GM12878 (cell line): ENCODE measurements at regions not wholly inside any gene's neighbourhood (a gene's known extent, or its start where the extent isn't known, plus 50 kb on each side); places are given as distances from the start of the nearest gene placed in this dataset.

Experiments used
- BRCA1 ChIP-seq: IDR thresholded peaks from 2 replicates; pipeline ENCODE4 v1.6.1; 2011; ENCODE audit warnings: low read depth, low read length, improper control_type of control experiment
- CEBPZ ChIP-seq: fragments of 150-350 bp; IDR thresholded peaks from 2 replicates; pipeline ENCODE4 v1.6.1; 2016; ENCODE audit warnings: low read depth, low read length
- CREB1 ChIP-seq: IDR thresholded peaks from 2 replicates; pipeline ENCODE4 v1.6.1; 2012; ENCODE audit warnings: low read depth, mild to moderate bottlenecking, inconsistent platforms
- EP300 ChIP-seq, 2 experiments: fragments of 150-350 bp in 1 of 2; IDR thresholded peaks; 2 replicates each; pipeline ENCODE4 v1.6.1; 2011 to 2012; ENCODE audit warnings: low read depth in 2 of 2, low read length in 2 of 2, borderline replicate concordance in 1 of 2, improper control_type of control experiment in 1 of 2, inconsistent platforms in 1 of 2; ENCODE audit not compliant: control insufficient read depth in 1 of 2
- HDGF ChIP-seq: fragments of 450-650 bp; IDR thresholded peaks from 2 replicates; pipeline ENCODE4 v1.6.1; 2016; ENCODE audit warnings: antibody characterized with exemption
- MXI1 ChIP-seq: fragments of 150-350 bp; IDR thresholded peaks from 2 replicates; pipeline ENCODE4 v1.6.1; 2011; ENCODE audit warnings: low read depth, mild to moderate bottlenecking, inconsistent platforms, low read length, improper control_type of control experiment
- MYB ChIP-seq: fragments of 150-350 bp; IDR thresholded peaks from 2 replicates; pipeline ENCODE4 v1.6.1; 2014; ENCODE audit warnings: mild to moderate bottlenecking, low read depth, low read length, borderline replicate concordance
- RAD21 ChIP-seq: IDR thresholded peaks from 2 replicates; pipeline ENCODE4 v1.6.1; 2011; ENCODE audit warnings: mild to moderate bottlenecking, low read depth, low read length, moderate library complexity; ENCODE audit not compliant: insufficient read depth
- RCOR1 ChIP-seq: conservative IDR thresholded peaks from 2 replicates; pipeline ENCODE4 v1.6.1; 2012; ENCODE audit warnings: low read depth, low read length, improper control_type of control experiment
- ZBED1 ChIP-seq: IDR thresholded peaks from 2 replicates; pipeline ENCODE4 v1.6.1; 2016; ENCODE audit warnings: borderline replicate concordance
- ZNF274 ChIP-seq: IDR thresholded peaks from one replicate; pipeline ENCODE4 v1.8.0; 2011; ENCODE audit not compliant: insufficient read length, insufficient read depth

DNA sequence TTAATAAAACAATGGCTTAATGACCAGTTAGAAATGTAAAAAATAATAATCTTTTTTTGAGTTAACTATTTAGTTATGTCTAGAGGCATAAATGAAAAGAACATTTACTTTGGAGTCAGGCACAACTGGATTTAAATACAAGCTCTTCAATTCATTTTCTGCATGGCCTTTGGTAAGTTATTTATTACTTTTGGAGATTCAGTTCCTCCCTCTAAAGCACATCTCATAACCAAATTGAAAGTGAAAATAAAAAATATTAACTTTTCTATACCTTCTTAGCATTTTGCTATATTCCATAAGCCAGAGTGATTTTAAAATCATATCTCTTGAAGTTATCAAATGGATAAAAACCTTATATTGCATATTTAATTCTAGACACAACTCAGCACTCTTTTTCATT lies 434.9 kb upstream of the SMARCA2 start:
- TF ChIP-seq ZBED1 (no peak), CEBPZ (no peak), HDGF (no peak), EP300 (IDR thresholded peaks at IDR 0.05; ENCODE audit: borderline replicate concordance in 1 of 2, control insufficient read depth in 1 of 2, low read depth in 2 of 2, low read length in 2 of 2) (no peak), RCOR1 (no peak), MXI1 (no peak), MYB (no peak), CREB1 (no peak), ZNF274 (no peak), BRCA1 (no peak), RAD21 (no peak)
